GM12878 (cell line): ENCODE measurements at regions not wholly inside any gene's neighbourhood (a gene's known extent, or its start where the extent isn't known, plus 50 kb on each side); places are given as distances from the start of the nearest gene placed in this dataset.

ENCODE experiments used
- ATAC-seq: fragments of 200-7000 bp; cut with Tn5 transposase; 3 replicates; pipeline ENCODE4 v1.9.1; 2020; ENCODE audit warnings: mild to moderate bottlenecking, moderate library complexity
- BruUV-seq: library from RNA; stranded (reverse); fragments of 400-500 nt; replicated peaks from 2 replicates; lab custom pipeline; 2021; lab: Mats Ljungman, UMichigan
- CTCF ChIA-PET: fragments of 300-600 bp; sonication (Branson Sonifier 250); formaldehyde crosslinking; extraction: SDS; loops from one replicate; lab custom pipeline; 2021; ENCODE audit warnings: inconsistent platforms; lab: Yijun Ruan, JAX
- POLR2A ChIA-PET: fragments of 350-600 bp; formaldehyde crosslinking; extraction: SDS; loops from one replicate; lab custom pipeline; 2021; ENCODE audit warnings: inconsistent platforms; lab: Charles Lee
- RAD21 ChIA-PET: fragments of 300-600 bp; sonication (Branson Sonifier 250); formaldehyde crosslinking; loops from one replicate; lab custom pipeline; 2023; ENCODE audit warnings: antibody characterized with exemption; ENCODE audit not compliant: unreplicated experiment; lab: Charles Lee
- SMC1A ChIA-PET: fragments of 300-600 bp; sonication (Branson Sonifier 250); formaldehyde crosslinking; loops from one replicate; lab custom pipeline; 2023; ENCODE audit not compliant: unreplicated experiment, uncharacterized antibody; lab: Charles Lee
- DNase-seq: peaks from one replicate; pipeline ENCODE4 v3.0.0-alpha.2; 2011; ENCODE audit warnings: low read depth, low spot score
- FAIRE-seq: peaks from 3 replicates; lab custom pipeline; 2011; peaks lifted over from hg19 to GRCh38; lab: Jason Lieb, UNC
- H2AFZ ChIP-seq: 2 replicates; pipeline ENCODE4 v1.6.0; 2011; ENCODE audit warnings: low read depth, low read length, control low read depth; ENCODE audit not compliant: control insufficient read depth
- H3K27ac ChIP-seq: 2 replicates; pipeline ENCODE4 v1.5.1; 2011; ENCODE audit warnings: control low read depth; ENCODE audit not compliant: control insufficient read depth, insufficient read depth
- H3K27me3 ChIP-seq, 2 experiments: replicated peaks in 1 of 2; 2 replicates each; pipeline versions ENCODE4 v1.6.0 to v1.6.1; 2011; ENCODE audit warnings: low read length in 1 of 2; ENCODE audit not compliant: control insufficient read depth in 2 of 2, insufficient read depth in 2 of 2
- H3K36me3 ChIP-seq, 2 experiments: 2 replicates each; pipeline ENCODE4 v1.5.1; 2011; ENCODE audit warnings: low read length in 1 of 2; ENCODE audit not compliant: control insufficient read depth in 2 of 2, insufficient read depth in 2 of 2
- H3K4me1 ChIP-seq: 2 replicates; pipeline ENCODE4 v1.6.1; 2011; ENCODE audit warnings: mild to moderate bottlenecking, low read length, moderate library complexity, mixed read lengths; ENCODE audit not compliant: control insufficient read depth, insufficient read depth
- H3K4me2 ChIP-seq: 2 replicates; pipeline ENCODE4 v1.6.0; 2011; ENCODE audit warnings: control low read depth; ENCODE audit not compliant: control insufficient read depth, insufficient read depth
- H3K4me3 ChIP-seq: fragments of 200-600 bp; sonication (generic); 2 replicates; pipeline ENCODE4 v1.5.1; 2016
- H3K79me2 ChIP-seq: 2 replicates; pipeline ENCODE4 v1.6.0; 2011; ENCODE audit warnings: low read length; ENCODE audit not compliant: control insufficient read depth, insufficient read depth
- H3K9ac ChIP-seq: 2 replicates; pipeline ENCODE4 v1.8.0; 2011; ENCODE audit warnings: low read length, control low read depth, mixed read lengths; ENCODE audit not compliant: control insufficient read depth, insufficient read depth
- H3K9me3 ChIP-seq: replicated peaks from 3 replicates; pipeline ENCODE4 v1.5.1; 2011; ENCODE audit warnings: mild to moderate bottlenecking, low read length; ENCODE audit not compliant: control insufficient read depth, insufficient read depth
- H4K20me1 ChIP-seq: 2 replicates; pipeline ENCODE4 v1.6.0; 2011; ENCODE audit not compliant: control insufficient read depth, insufficient read depth
- ATF7 ChIP-seq: fragments of 450-650 bp; IDR thresholded peaks from 2 replicates; pipeline ENCODE4 v1.6.1; 2016; ENCODE audit warnings: low read depth, mild to moderate bottlenecking
- BRCA1 ChIP-seq: IDR thresholded peaks from 2 replicates; pipeline ENCODE4 v1.6.1; 2011; ENCODE audit warnings: low read depth, low read length, improper control_type of control experiment
- CBX5 ChIP-seq: sonication (generic); IDR thresholded peaks from 2 replicates; pipeline ENCODE4 v1.6.1; 2016; ENCODE audit warnings: low read depth, moderate library complexity, mild to moderate bottlenecking, inconsistent platforms
- ESRRA ChIP-seq: IDR thresholded peaks from 2 replicates; pipeline ENCODE4 v1.6.1; 2012; ENCODE audit warnings: mild to moderate bottlenecking, low read length, improper control_type of control experiment
- FOS ChIP-seq: IDR thresholded peaks from 3 replicates; pipeline ENCODE4 v1.6.1; 2011; ENCODE audit warnings: borderline replicate concordance; ENCODE audit not compliant: insufficient read length; ENCODE audit errors: extremely low read depth
- NFXL1 ChIP-seq: fragments of 450-650 bp; IDR thresholded peaks from 2 replicates; pipeline ENCODE4 v1.6.1; 2017; ENCODE audit warnings: antibody characterized with exemption, mild to moderate bottlenecking, borderline replicate concordance
- NR2C2 ChIP-seq: IDR thresholded peaks from 2 replicates; pipeline ENCODE4 v1.6.1; 2011; ENCODE audit warnings: borderline replicate concordance, low read depth; ENCODE audit not compliant: control insufficient read depth, insufficient read length
- POU2F2 ChIP-seq: IDR thresholded peaks from 3 replicates; pipeline ENCODE4 v1.6.1; 2011; ENCODE audit warnings: low read depth, mild to moderate bottlenecking, low read length, borderline replicate concordance
- SMARCA5 ChIP-seq: fragments of 450-650 bp; IDR thresholded peaks from 2 replicates; pipeline ENCODE4 v1.6.1; 2017; ENCODE audit warnings: mild to moderate bottlenecking
- SP1 ChIP-seq: IDR thresholded peaks from one replicate; pipeline ENCODE4 v1.6.1; 2011; ENCODE audit warnings: low read depth, low read length
- SPI1 ChIP-seq: IDR thresholded peaks from 2 replicates; pipeline ENCODE4 v1.6.1; 2011; ENCODE audit warnings: low read depth, mild to moderate bottlenecking, low read length, moderate library complexity, borderline replicate concordance; ENCODE audit not compliant: insufficient read depth
- ZZZ3 ChIP-seq: IDR thresholded peaks from 2 replicates; pipeline ENCODE4 v1.6.1; 2011; ENCODE audit warnings: low read depth; ENCODE audit not compliant: control insufficient read depth, insufficient read length
- WGBS: methylation state at CpG from one replicate; pipeline ENCODE4 v1.1.6; 2016; ENCODE audit warnings: low lambda C conversion rate; ENCODE audit not compliant: insufficient replicate concordance, insufficient coverage; ENCODE audit errors: missing lambda C conversion rate; 5-methylcytosine and 5-hydroxymethylcytosine counted together
- in situ Hi-C: fragments of 300-500 bp; cut with MboI; formaldehyde crosslinking; loops from 9 replicates; pipeline ENCODE4 v1.14.3; 2018; ENCODE audit warnings: mixed read lengths
- intact Hi-C: fragments of 100-400 bp; cut with micrococcal nuclease; formaldehyde crosslinking; loops from one replicate; pipeline ENCODE4 v1.14.2; 2022; ENCODE audit not compliant: unreplicated experiment
- TF ChIP-seq, protein P1 (sequence below): fragments of 450-650 bp; IDR thresholded peaks from 2 replicates; pipeline ENCODE4 v1.6.1; 2016; ENCODE audit warnings: mild to moderate bottlenecking, moderate library complexity, borderline replicate concordance
- TF ChIP-seq, protein P2 (sequence below): IDR thresholded peaks from 2 replicates; pipeline ENCODE4 v1.6.1; 2012; ENCODE audit warnings: mild to moderate bottlenecking, low read depth, low read length

DNA sequence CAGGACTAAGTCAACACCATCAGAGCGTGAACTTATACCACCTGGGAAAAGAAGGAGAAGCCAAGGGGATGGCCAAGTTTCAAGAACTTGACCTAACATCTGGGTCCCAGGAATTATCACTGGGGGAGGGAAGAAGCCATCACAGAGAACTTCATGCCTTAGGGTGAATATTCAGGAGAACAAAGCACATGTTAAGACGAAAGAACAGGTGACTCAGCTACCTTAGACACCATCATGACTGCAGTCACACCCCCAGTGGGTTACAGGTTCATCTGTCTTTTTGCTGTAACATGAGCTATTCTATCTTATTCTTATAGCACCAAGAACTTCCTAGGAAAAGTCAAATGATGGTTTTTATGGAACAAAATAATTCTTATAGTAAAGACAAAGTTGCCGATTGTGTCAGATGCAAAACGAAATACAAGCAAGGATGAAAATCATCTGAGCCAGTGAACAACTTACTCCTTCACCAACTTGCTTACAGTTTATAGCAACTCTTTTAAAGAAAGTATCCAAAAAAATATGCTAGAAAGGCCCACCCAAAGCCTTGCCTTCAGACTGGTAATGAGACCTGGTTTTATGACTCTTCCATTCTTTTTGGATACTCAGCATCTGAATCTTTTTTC lies 72.0 kb downstream of the TPRA1 start:
- Histone ChIP-seq H3K79me2 (no peaks in the 10 kb centered on the region), H3K4me3 (no peak overlapping the region), H3K4me2 (no peak overlapping the region), H4K20me1 (no peaks in the 10 kb centered on the region), H3K27me3 (peaks cover 0 to 3% of the 10 kb centered on the region in 2 experiments; a peak in 2 of 4 replicates), H3K9me3 (no peaks in the 10 kb centered on the region; the same call in 2 of the 3 replicates), H3K27ac (no peak overlapping the region), H3K9ac (no peak overlapping the region), H3K4me1 (no peaks in the 10 kb centered on the region), H2AFZ (no peak overlapping the region), H3K36me3 (no peaks in the 10 kb centered on the region)
- ChIA-PET CTCF (no interaction called here), POLR2A (interaction anchor here (0.6 kb wide), 1 partner anchor 495 kb away, joined by 3 read pairs; no protein-coding TSS in a partner anchor), SMC1A (no interaction called here), RAD21 (no interaction called here)
- WGBS, result 66% methylated on average over 4 of the region's 4 CpGs
- FAIRE-seq, result no peak
- no peak for ATAC-seq
- in situ Hi-C loops, result no loop called here
- no peak for DNase-seq
- BruUV-seq, result no TSS peak
- intact Hi-C loops, result no loop called here
- TF ChIP-seq CBX5 (no peak), FOS (no peak), SMARCA5 (no peak), ATF7 (no peak), POU2F2 (no peak), BRCA1 (no peak), NFXL1 (no peak), ESRRA (no peak), SPI1 (no peak), ZZZ3 (no peak), SP1 (no peak), NR2C2 (no peak)
- TF ChIP-seq, protein P1, sequence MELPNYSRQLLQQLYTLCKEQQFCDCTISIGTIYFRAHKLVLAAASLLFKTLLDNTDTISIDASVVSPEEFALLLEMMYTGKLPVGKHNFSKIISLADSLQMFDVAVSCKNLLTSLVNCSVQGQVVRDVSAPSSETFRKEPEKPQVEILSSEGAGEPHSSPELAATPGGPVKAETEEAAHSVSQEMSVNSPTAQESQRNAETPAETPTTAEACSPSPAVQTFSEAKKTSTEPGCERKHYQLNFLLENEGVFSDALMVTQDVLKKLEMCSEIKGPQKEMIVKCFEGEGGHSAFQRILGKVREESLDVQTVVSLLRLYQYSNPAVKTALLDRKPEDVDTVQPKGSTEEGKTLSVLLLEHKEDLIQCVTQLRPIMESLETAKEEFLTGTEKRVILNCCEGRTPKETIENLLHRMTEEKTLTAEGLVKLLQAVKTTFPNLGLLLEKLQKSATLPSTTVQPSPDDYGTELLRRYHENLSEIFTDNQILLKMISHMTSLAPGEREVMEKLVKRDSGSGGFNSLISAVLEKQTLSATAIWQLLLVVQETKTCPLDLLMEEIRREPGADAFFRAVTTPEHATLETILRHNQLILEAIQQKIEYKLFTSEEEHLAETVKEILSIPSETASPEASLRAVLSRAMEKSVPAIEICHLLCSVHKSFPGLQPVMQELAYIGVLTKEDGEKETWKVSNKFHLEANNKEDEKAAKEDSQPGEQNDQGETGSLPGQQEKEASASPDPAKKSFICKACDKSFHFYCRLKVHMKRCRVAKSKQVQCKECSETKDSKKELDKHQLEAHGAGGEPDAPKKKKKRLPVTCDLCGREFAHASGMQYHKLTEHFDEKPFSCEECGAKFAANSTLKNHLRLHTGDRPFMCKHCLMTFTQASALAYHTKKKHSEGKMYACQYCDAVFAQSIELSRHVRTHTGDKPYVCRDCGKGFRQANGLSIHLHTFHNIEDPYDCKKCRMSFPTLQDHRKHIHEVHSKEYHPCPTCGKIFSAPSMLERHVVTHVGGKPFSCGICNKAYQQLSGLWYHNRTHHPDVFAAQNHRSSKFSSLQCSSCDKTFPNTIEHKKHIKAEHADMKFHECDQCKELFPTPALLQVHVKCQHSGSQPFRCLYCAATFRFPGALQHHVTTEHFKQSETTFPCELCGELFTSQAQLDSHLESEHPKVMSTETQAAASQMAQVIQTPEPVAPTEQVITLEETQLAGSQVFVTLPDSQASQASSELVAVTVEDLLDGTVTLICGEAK, result no peak
- TF ChIP-seq, protein P2, sequence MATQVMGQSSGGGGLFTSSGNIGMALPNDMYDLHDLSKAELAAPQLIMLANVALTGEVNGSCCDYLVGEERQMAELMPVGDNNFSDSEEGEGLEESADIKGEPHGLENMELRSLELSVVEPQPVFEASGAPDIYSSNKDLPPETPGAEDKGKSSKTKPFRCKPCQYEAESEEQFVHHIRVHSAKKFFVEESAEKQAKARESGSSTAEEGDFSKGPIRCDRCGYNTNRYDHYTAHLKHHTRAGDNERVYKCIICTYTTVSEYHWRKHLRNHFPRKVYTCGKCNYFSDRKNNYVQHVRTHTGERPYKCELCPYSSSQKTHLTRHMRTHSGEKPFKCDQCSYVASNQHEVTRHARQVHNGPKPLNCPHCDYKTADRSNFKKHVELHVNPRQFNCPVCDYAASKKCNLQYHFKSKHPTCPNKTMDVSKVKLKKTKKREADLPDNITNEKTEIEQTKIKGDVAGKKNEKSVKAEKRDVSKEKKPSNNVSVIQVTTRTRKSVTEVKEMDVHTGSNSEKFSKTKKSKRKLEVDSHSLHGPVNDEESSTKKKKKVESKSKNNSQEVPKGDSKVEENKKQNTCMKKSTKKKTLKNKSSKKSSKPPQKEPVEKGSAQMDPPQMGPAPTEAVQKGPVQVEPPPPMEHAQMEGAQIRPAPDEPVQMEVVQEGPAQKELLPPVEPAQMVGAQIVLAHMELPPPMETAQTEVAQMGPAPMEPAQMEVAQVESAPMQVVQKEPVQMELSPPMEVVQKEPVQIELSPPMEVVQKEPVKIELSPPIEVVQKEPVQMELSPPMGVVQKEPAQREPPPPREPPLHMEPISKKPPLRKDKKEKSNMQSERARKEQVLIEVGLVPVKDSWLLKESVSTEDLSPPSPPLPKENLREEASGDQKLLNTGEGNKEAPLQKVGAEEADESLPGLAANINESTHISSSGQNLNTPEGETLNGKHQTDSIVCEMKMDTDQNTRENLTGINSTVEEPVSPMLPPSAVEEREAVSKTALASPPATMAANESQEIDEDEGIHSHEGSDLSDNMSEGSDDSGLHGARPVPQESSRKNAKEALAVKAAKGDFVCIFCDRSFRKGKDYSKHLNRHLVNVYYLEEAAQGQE, result no peak
